ENCODE measurements at regions not wholly inside any gene's neighbourhood (a gene's known extent, or its start where the extent isn't known, plus 50 kb on each side); places are given as distances from the start of the nearest gene placed in this dataset.
"Not testable (repeated sequence)": the region's sequence is repeated elsewhere in the genome, so short reads cannot be mapped to it uniquely, and the experiment has no call there.

- not testable (repeated sequence) for DNase-seq (ENCODE audit: low spot score)
These were observed 414.8 kb upstream of the SYNCRIP start for GRCh38 chr6:86057293-86057980.

GRCh38 chr6:86045038-86045437 is 402.4 kb upstream of the SYNCRIP start:
- no peak for DNase-seq (ENCODE audit: low spot score)

GRCh38 chr6:86042214-86042613 is 399.5 kb upstream of the SYNCRIP start:
- DNase-seq (ENCODE audit: low spot score), result no peak

GRCh38 chr6:86031713-86032112 is 389.0 kb upstream of the SYNCRIP start:
- no peak for DNase-seq (ENCODE audit: low spot score)

GRCh38 chr6:86030875-86031274 is 388.2 kb upstream of the SYNCRIP start:
- DNase-seq (ENCODE audit: low spot score), result no peak

GRCh38 chr6:86028776-86029175 is 386.1 kb upstream of the SYNCRIP start:
- no peak for DNase-seq (ENCODE audit: low spot score)

- not testable (repeated sequence) for DNase-seq (ENCODE audit: low spot score)
These were observed 384.2 kb upstream of the SYNCRIP start for GRCh38 chr6:86026890-86027289.

GRCh38 chr6:86017236-86017635 is 374.6 kb upstream of the SYNCRIP start:
- no peak for DNase-seq (ENCODE audit: low spot score)

- DNase-seq (ENCODE audit: low spot score), result no peak
These were observed 373.9 kb upstream of the SYNCRIP start for GRCh38 chr6:86016567-86016966.

- no peak for DNase-seq (ENCODE audit: low spot score)
These were observed 373.4 kb upstream of the SYNCRIP start for GRCh38 chr6:86016077-86016476.

- not testable (repeated sequence) for DNase-seq (ENCODE audit: low spot score)
These were observed 370.3 kb upstream of the SYNCRIP start for GRCh38 chr6:86012991-86013390.

GRCh38 chr6:86010915-86011786 is 368.5 kb upstream of the SYNCRIP start:
- no peak for DNase-seq (ENCODE audit: low spot score)

GRCh38 chr6:85997206-85997605 is 354.5 kb upstream of the SYNCRIP start:
- no peak for DNase-seq (ENCODE audit: low spot score)

GRCh38 chr6:85996034-85996375 is 353.3 kb upstream of the SYNCRIP start:
- DNase-seq (ENCODE audit: low spot score), result no peak

GRCh38 chr6:85995339-85996033 is 352.8 kb upstream of the SYNCRIP start:
- no peak for DNase-seq (ENCODE audit: low spot score)

GRCh38 chr6:85986681-85987080 is 344.0 kb upstream of the SYNCRIP start:
- no peak for DNase-seq (ENCODE audit: low spot score)

- DNase-seq (ENCODE audit: low spot score), result no peak
These were observed 340.5 kb upstream of the SYNCRIP start for GRCh38 chr6:85983032-85983659.

GRCh38 chr6:85977661-85978060 is 335.0 kb upstream of the SYNCRIP start:
- DNase-seq (ENCODE audit: low spot score), result no peak

GRCh38 chr6:85975957-85976356 is 333.3 kb upstream of the SYNCRIP start:
- no peak for DNase-seq (ENCODE audit: low spot score)

GRCh38 chr6:85971238-85971637 is 328.6 kb upstream of the SYNCRIP start:
- DNase-seq (ENCODE audit: low spot score), result no peak

GRCh38 chr6:85966828-85967227 is 324.1 kb upstream of the SYNCRIP start:
- DNase-seq (ENCODE audit: low spot score), result no peak

- no peak for DNase-seq (ENCODE audit: low spot score)
These were observed 319.1 kb upstream of the SYNCRIP start for GRCh38 chr6:85961746-85962145.

Measured in ecto neural progenitor cell (in vitro differentiated cells).